HG02571 (cell line): ENCODE measurements at regions not wholly inside any gene's neighbourhood (a gene's known extent, or its start where the extent isn't known, plus 50 kb on each side); places are given as distances from the start of the nearest gene placed in this dataset.
"Not testable (repeated sequence)": the region's sequence is repeated elsewhere in the genome, so short reads cannot be mapped to it uniquely, and the experiment has no call there.

ENCODE experiments used
- ATAC-seq: cut with Tn5 transposase; IDR thresholded peaks from one replicate; pipeline ENCODE4 v1.9.1; 2021; ENCODE audit warnings: mild to moderate bottlenecking, moderate library complexity; ENCODE audit not compliant: unreplicated experiment

DNA sequence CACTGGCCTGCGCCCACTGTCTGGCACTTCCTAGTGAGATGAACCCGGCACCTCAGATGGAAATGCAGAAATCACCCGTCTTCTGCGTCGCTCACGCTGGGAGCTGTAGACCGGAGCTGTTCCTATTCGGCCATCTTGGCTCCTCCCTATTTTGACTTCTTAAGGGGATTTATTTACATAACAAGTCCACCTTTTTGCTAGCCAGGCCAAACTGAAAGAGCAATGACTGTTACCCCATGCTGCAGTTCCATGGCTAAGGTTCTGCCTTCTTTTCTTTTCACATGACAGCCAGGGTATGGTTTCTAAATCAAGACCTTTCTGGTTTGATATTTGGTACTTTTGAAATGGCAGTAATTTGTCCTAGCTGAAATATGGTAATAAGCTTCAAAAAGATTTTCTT, 270.0 kb upstream of the RRP15 start:
- ATAC-seq = not testable (repeated sequence)

DNA sequence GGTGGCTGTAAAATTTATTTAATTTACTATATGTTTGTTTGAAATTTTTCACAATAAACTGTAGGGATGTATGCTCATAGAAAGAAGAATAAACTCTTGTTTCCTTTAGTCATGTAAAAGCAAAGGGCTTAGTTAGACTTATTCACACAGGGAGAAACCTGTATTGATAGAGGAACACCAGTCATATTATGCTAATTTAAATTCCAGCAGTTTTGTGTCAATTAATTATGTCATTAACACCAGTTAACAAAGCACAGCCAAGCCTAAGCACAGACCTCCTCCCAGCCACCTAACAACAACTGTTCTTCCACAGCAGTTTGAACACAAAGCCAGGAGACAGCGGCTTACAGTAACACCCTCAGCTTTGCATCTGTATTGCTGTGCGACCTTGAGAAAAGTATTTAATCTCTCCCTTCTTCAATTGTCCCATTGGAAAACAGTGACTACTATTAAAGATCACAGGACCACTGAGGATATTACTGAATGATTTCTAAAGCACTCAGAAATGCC, 260.8 kb upstream of the RRP15 start:
- ATAC-seq = no peak

DNA sequence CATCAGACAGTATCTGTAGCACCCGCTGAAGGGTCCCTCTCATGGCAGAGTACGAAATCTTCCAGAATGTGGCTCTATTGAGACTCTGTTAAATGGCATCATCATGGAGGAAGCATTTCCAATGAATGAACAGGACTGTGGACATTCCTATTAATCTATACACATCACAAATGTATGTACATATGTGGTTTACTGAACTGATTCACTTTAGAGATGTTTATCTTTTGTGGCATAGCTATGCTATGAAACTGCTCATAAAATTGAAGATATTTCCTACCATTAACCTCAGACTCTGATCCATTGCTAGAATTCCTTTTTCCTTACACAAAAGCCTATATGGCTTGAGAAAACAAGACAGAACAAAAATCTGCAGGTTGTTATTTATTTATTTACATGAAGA, 259.6 kb upstream of the RRP15 start:
- no peak for ATAC-seq

DNA sequence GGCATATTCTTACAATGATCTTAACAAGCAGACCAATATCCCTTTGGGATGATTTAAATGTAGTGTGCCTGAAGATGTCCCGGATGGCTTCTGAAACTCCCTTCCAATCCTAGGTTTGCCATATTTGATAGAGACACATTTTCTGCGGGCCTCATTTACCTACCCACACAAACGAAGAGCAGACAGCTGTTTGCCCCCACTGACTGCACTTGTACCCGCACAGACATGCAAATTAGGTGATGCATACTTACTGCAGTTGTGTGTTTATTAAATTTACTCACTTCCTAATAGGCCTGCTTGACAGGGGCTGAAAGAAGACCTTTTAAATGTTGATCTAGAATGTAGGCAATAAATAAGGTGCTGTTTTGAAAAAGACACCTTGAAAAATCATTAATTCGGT, 257.9 kb upstream of the RRP15 start:
- no peak for ATAC-seq

DNA sequence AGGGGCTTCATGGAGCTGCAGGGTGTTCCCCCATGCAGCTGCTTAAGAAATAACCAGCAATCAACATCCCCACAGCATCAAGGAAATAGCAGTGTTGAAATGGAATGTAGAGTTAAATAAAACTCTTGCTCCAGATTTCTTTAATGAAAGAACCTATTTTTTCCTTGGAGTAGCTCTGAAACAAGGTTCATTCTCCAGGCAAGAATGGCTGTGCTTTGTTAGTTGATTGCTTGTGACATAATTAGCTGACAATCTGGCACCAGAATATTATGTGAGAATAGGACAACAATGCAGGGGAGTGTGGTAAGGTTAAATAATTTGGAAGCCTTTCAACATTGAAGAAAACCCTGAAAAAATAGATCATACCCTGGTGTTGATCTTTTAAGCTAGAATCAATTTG, 254.2 kb upstream of the RRP15 start:
- ATAC-seq = no peak

DNA sequence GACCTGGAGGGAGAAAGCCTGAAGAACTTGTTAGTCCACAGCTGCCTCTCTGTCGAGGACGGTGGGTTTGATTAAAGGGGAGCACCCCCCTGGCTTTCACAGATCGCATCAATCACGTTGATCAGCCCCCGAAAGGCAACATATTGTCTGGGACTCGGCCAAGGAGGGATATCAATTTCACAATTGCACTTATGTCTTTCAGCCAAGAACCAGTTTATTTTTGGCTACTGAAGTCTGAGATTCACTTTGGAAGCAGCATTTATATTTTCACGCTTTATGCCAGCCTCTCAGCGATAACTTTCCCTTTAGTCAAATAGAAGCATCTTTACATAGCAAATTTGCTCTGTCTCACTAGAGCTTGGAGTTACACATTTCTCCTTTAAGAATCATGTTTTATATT, 253.2 kb upstream of the RRP15 start:
- no peak for ATAC-seq

DNA sequence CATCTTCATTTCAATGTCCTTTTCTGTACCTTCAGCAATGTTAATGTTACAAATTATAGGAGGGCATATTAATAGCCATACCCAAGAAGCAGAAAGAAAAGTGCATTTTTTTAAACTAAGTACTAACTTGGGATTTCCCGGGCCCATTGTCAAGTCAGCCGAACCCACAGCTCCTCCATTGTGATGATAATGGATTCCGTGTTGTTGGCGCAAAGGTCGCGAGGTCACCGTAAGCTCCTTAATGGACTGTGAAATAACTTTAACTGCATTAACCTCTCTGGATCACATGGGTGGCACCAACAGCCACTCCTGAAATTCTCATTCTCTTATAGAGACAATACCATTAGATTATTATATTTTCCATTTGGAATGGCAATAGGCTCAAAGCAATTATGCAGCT, 250.6 kb upstream of the RRP15 start:
- no peak for ATAC-seq

DNA sequence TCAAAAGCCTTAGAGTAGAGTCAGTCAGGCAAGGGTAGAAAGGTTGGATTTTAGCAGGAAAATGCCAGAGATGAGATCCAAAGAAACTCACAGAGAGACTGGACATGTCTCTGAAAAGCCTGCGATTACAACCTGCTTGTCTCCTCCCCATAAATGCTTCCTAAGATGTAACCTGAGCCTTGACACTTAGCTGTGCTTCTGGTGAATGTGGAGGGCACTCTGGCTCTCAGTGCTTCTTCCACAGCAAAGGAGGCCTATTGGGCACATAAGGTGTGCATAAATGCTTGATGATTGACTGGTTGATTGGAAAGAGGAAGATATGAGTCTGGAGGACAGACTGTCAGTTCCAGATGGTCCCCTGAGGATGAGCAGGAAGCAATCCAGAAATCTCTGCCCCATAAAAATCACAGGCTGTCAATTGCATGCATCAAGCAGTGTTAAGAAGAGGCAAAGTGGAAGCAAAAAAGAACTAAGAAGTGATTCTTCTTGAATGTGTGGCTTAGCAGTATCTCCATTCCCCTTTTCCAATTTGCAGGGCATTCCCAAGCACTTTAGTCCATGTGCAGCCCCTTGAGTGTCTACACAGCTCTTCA, 236.2 kb upstream of the RRP15 start:
- ATAC-seq = no peak

DNA sequence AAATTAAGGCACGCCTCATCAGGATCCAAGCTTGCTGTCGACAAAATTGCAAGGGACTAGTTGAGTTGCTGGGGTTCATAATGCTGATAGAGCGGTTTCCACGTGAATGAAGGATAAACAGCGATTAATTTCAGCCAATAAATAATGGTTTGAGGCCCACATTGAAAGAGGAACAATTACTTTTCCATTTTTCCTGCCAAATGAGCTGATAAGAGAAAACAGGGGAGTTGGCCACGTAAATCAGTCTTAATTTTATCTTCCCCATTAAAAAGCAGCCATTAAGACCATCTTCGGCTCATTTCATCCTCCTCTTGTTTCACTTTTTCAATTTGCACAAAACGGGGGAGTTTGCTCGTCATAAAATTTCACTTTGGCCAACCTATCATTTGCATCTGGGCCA, 235.5 kb upstream of the RRP15 start:
- ATAC-seq = no peak

DNA sequence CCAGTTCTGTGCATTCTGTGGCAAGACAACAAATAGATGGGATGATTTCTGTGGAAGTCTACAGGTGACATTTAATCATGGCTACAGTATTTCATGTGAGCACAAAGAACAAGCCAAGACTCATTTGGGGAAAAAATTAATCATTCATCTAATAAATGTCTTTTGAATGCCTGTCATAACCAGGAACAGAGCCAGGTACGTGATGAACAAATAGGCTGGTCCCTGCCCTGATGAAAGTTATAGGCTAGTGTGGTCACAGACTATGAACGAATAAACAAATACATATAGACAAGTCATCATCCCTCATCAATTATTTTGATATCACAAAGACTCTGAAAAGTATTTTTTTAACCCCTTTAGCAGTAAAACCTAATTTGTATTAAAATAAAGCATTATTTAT, 226.4 kb upstream of the RRP15 start:
- ATAC-seq = no peak

DNA sequence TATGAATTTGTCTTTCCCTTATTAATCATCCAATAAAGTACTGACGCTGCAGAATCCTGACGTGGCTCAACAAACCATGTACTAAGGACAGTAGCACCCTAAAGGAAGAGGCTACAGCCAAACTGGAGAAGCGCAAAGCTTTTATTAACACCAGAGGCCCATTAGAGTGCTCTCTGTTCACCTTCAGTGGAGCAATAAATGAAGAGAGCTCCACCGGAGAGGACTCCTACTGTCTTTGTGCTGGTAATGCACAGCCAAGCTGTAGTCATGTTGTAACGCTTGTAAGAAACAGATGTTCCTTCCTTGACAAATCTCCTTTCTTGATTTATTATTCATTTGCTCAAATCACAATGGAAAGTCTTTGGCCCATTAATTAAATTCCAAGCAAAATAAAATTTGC, 220.7 kb upstream of the RRP15 start:
- ATAC-seq = no peak

DNA sequence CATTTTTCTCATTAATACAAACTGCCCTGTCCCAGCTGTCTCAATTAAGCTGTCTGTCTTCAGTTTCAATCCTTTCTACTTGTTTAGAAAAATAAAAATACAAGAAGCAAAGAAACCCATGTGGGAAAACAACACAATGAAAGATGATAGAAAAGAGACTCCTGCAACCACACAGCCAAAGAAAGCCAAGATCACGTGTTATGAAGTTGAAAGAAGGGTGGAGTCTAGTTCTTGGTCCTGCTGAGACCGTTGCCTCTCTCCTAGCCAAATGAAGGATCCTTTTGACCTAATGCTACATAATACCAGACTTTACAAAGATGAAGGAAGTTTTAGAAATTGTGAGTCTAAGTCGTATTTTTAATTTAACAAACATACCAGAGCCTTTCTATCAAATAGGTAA, 218.8 kb upstream of the RRP15 start:
- no peak for ATAC-seq

DNA sequence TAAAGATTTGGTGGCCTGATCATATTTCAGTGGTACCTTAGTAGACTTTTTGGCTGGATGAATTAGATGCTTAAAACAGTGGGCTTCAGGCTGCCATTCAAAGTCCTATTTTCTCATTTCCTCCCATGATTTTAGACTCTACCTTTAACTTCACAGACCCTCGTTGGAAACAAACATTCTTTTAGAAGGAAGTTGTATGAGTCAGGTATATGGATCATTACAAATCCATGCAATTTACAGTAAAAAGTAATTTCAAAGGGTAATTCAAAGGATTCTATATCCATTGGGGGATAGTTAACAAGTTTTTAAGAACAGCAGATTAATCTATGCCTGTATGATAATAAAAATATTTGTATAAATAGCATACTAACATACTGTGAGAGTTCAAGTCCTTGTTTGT, 216.9 kb upstream of the RRP15 start:
- no peak for ATAC-seq

DNA sequence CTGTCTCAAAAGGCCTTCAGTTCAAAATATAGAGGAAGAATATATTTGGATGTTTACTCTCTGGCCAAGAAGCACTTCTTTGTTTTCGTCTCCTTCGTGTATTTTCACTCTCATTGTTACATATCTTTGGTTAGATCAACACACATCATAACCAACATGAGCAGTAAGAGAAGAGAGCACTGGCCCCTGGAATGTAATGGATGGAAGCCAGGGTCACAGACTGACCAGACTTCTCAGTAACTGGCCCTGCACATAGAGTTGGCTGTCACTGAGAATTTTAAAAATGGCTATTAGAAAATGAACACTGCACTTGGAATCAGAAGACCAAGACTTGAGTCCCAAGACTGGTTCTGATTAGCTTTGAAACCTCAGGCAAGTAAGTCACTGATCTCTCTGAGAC, 215.9 kb upstream of the RRP15 start:
- ATAC-seq = no peak

DNA sequence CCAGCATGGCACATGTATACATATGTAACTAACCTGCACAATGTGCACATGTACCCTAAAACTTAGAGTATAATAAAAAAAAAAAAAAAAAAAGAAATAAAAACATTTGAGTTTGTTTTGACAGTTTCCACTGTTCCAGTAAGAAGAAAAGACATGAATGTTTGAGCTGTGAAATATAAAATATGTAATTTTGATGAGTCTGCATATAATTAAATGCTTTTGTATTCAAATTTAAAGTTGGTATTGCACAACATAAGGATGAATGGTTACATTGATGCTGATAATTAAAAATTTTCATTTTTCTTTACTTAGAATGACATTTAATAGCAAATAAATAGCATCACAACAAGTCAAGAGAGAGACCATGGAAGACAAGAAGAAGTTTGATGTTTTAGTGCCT, 212.0 kb upstream of the RRP15 start:
- ATAC-seq = no peak

DNA sequence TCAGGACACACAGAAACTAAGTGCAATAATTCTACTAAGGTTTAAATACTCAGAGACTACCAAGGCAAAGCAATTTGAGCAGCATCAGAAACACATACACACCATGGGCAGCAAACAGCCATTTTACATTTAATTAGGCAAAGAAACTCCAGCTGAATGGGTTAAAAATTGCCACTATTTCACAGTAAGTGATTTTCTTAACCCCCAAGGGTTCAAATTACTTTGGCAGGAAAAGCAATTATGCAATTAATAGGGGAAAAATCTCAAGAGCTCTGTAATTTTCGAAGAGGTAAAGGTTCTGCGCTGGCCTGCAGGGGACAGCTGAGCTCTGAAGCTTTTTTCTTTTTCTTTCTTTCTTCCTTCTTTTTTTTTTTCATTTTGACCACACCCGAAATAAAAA, 206.2 kb upstream of the RRP15 start:
- ATAC-seq = no peak

DNA sequence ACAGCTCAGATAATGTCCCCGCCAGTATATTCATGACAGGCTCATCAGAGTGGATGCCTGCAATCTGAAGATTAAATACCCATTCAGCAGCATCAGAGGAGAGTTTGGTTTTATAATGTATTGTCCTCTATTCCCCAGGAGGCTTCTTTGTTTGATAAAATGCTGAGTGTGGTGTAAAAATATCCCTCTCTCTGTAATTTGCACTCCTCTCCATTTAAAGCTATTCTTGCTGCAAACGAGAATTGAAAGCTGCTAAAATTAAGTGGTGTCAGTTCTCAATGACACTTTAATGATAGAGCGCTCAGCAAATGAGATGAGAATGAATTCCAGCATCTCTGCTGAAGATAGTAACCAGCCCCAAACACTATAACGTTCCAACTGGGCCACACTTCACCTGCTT, 205.7 kb upstream of the RRP15 start:
- no peak for ATAC-seq

DNA sequence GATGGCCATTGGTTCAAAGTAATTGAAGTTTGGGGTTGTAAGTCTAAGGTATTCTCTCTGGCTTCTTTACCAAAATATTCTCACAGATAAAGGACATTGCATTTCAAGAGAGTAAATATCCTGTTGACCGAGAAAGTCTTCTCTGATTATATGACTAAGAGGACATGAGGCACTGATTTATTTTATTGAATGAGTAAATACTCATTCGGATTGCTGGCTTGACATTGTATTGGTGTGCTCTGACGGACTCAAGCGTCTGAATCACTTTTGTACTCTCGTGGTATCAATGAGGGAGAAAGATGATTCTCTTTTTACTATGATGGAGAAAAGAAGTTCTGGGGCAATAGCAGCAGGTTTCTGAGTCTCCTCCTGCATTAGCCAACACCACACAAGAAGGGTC, 205.3 kb upstream of the RRP15 start:
- no peak for ATAC-seq

DNA sequence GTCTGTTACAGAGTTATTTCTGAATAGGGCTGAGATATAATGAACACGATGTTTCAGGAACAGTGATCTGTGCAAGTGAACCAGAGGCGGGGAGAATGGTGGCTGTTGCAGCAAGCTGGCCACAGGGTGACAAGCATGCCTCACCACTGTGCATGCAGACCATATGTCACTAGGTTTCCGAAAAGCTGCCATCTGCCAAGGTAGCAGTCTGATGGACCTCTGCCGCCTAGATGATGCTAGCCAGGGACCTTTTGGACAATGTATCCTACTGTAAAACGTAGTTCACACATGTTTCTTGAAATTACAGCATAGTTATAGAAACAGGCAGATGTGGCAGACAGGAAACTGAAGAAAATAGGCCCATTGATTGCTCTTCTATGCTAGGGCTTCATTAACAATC, 204.2 kb upstream of the RRP15 start:
- ATAC-seq = no peak

DNA sequence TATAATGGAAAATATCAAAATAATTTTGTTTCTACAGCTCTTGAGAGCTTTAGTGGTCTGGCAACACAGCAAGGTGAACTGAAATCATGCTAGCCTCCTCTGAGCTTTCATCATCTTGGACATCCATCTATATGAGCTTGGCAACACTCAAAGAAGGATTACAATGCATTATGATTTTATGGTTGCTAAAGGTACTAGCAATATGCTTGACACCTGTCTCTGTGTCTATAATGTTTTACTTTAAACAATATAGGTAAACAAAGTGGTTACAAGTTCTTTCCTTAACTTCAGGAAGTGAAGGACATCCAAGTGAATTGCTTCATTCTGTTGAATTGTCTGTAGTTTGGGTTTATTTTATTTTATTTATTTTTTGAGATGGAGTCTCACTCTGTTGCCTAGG, 203.7 kb upstream of the RRP15 start:
- no peak for ATAC-seq

DNA sequence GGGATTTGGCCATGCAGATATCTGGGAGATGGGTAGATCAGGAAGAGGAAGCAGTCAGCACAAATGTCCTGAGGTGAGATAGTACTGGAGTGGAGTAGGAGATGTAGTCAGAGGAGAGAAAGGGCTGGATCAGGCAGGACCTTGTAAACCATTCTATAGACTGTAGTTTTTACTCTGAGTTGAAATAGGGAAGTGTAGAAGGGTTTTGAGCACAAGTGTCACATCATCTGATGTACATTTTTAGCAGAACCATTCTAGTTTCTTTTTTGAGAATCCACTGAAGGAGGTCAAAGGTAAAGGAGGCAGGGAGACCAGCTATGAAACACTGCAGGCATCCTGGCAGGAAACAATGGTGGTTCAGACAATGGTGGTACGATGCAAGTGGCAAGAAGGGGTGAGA, 194.6 kb upstream of the RRP15 start:
- no peak for ATAC-seq

DNA sequence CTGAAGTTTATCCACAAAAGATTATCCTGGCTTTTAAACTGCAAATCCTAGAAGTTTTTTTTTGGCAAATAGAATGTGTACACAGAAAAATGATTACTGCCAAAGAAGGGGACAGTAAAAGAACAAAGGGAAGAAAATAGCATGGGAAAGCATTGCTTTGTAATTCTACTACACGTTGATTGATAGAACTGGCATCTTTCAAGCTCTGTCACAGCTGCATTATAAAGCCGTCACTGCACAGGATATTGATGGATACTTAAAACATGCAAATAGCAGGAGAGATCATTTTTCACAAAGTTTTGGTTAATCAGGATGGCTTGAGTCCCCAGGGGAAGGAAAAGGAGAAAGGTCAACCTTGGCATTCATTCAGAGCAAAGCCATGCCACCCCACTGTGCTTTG, 183.7 kb upstream of the RRP15 start:
- ATAC-seq = no peak

DNA sequence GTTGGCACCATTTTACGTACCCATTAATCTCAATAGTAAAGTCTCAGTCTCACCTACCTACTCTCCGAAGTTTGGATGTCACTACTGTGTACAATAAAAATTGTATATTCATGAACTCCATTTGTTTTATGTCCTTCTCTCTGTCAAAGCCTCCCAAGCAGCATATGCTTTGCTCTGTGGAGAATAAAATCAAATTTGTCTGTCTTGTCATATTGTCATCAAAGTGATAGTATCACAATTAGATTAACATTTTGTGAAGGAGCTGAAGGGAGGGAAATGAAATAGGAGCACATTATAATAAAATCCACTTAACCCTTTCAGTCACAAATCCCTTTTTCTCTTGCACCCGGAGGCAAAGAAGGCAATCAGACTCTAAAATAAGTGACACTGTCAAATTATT, 177.1 kb upstream of the RRP15 start:
- ATAC-seq = no peak

DNA sequence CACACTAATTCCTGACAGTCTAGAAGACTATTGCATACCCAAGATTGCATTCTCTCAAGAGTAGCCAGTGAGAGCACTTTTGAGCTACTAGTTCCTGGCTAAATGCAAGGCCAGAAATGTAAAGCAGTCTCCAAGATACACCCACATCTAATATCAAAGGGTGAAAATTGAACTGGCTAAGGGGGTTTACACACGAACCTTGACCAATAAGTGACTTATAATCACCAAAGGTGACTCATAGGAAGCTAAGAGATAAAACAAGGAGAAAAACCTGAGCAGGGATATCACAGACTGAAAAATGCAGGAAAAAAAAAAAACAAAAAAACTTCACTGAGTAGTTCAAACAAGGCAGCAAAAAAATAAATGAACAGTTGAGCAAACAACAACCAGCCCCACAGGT, 172.2 kb upstream of the RRP15 start:
- ATAC-seq = no peak
